GM12891 (cell line): ENCODE measurements at regions not wholly inside any gene's neighbourhood (a gene's known extent, or its start where the extent isn't known, plus 50 kb on each side); places are given as distances from the start of the nearest gene placed in this dataset.

ENCODE experiments used
- POLR2A ChIP-seq: IDR thresholded peaks from 2 replicates; pipeline ENCODE4 v1.6.1; 2011; ENCODE audit warnings: low read depth, low read length, control low read depth
- TAF1 ChIP-seq: IDR thresholded peaks from 2 replicates; pipeline ENCODE4 v1.6.1; 2011; ENCODE audit warnings: low read depth, low read length, control low read depth

DNA sequence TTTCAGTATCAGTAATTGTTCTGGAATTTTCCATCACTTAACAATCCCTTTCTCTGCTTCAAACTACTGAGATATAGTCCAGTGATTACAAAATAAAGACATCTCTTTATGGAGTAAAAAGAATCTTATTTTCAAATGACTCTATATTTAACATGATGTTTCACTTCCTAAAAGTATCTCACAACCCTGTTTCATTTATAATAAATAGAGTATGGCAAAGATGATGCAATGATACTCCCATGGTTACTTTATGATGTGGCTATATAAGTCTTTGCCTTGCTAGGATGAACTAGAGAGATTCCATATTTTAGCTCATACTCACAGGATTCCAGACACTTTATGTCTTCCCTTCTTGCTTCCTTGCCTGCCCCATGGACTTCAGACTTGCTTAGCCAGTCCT is 953.5 kb upstream of the MDGA2 start:
- TF ChIP-seq POLR2A (no peak), TAF1 (no peak)
